GM23338 (cell line): ENCODE measurements at regions not wholly inside any gene's neighbourhood (a gene's known extent, or its start where the extent isn't known, plus 50 kb on each side); places are given as distances from the start of the nearest gene placed in this dataset.

Experiments used
- ATAC-seq: fragments of 200-7000 bp; cut with Tn5 transposase; 3 replicates; pipeline ENCODE4 v1.9.1; 2020
- DNase-seq: peaks from one replicate; pipeline ENCODE4 v3.0.0-alpha.2; 2015; ENCODE audit warnings: low spot score
- H2AFZ ChIP-seq: fragments of 200-600 bp; sonication (generic); 2 replicates; pipeline ENCODE4 v1.8.0; 2016; ENCODE audit warnings: antibody characterized with exemption, mild to moderate bottlenecking, moderate library complexity
- H3F3A ChIP-seq: fragments of 200-600 bp; sonication (generic); replicated peaks from 2 replicates; pipeline ENCODE4 v1.8.0; 2017; ENCODE audit warnings: antibody characterized with exemption, mixed run types, low read depth
- H3K27ac ChIP-seq: fragments of 200-600 bp; sonication (generic); 2 replicates; pipeline ENCODE4 v1.6.1; 2016; ENCODE audit warnings: low read depth
- H3K27me3 ChIP-seq: fragments of 200-600 bp; sonication (generic); 2 replicates; pipeline ENCODE4 v1.8.0; 2016; ENCODE audit warnings: mild to moderate bottlenecking, mixed run types, moderate library complexity; ENCODE audit not compliant: insufficient read depth
- H3K36me3 ChIP-seq: fragments of 200-600 bp; sonication (generic); 2 replicates; pipeline ENCODE4 v1.8.0; 2016; ENCODE audit warnings: mild to moderate bottlenecking; ENCODE audit not compliant: insufficient read depth
- H3K4me1 ChIP-seq: fragments of 200-600 bp; sonication (generic); 2 replicates; pipeline ENCODE4 v1.8.0; 2016; ENCODE audit warnings: mild to moderate bottlenecking, moderate library complexity; ENCODE audit not compliant: insufficient read depth
- H3K4me2 ChIP-seq: fragments of 200-600 bp; sonication (generic); 2 replicates; pipeline ENCODE4 v1.7.1; 2017; ENCODE audit warnings: mixed run types
- H3K4me3 ChIP-seq: fragments of 200-600 bp; sonication (generic); 2 replicates; pipeline ENCODE4 v1.6.1; 2016; ENCODE audit warnings: mixed run types
- H3K79me2 ChIP-seq: fragments of 200-600 bp; sonication (generic); replicated peaks from 2 replicates; pipeline ENCODE4 v1.8.0; 2017; ENCODE audit warnings: mild to moderate bottlenecking; ENCODE audit not compliant: insufficient read depth
- H3K9me2 ChIP-seq: fragments of 200-600 bp; sonication (generic); 2 replicates; pipeline ENCODE4 v1.8.0; 2017; ENCODE audit not compliant: insufficient read depth
- H4K20me1 ChIP-seq: fragments of 200-600 bp; sonication (generic); replicated peaks from 2 replicates; pipeline ENCODE4 v1.8.0; 2017; ENCODE audit warnings: mild to moderate bottlenecking; ENCODE audit not compliant: insufficient read depth
- H3K27ac Mint-ChIP-seq: 2 replicates; pipeline ENCODE4 v1.8.0; 2020; ENCODE audit warnings: inconsistent platforms, mild to moderate bottlenecking, moderate library complexity, mixed read lengths
- H3K27me3 Mint-ChIP-seq: 3 replicates; pipeline ENCODE4 v1.8.0; 2022; ENCODE audit warnings: low read depth, mild to moderate bottlenecking, moderate library complexity, mixed read lengths, inconsistent platforms; ENCODE audit not compliant: insufficient read depth, poor library complexity
- H3K36me3 Mint-ChIP-seq: 3 replicates; pipeline ENCODE4 v1.8.0; 2021; ENCODE audit warnings: low read depth, mild to moderate bottlenecking, inconsistent platforms, moderate library complexity, mixed read lengths
- H3K4me1 Mint-ChIP-seq: 3 replicates; pipeline ENCODE4 v1.8.0; 2020; ENCODE audit warnings: mild to moderate bottlenecking, inconsistent platforms, mixed read lengths
- H3K4me3 Mint-ChIP-seq: 3 replicates; pipeline ENCODE4 v1.8.0; 2021; ENCODE audit warnings: moderate library complexity, mild to moderate bottlenecking, inconsistent platforms, mixed read lengths
- H3K9me3 Mint-ChIP-seq: 3 replicates; pipeline ENCODE4 v1.8.0; 2020; ENCODE audit warnings: moderate library complexity, mild to moderate bottlenecking, inconsistent platforms, mixed read lengths
- CREB1 ChIP-seq: fragments of 250-450 bp; sonication (Bioruptor Pico); IDR thresholded peaks from 2 replicates; pipeline ENCODE4 v1.5.0; 2020; ENCODE audit warnings: low read depth, mild to moderate bottlenecking, moderate library complexity
- CTCF ChIP-seq, 2 experiments: fragments of 200-600 bp in 1 of 2; sonication (generic) in 1 of 2; conservative IDR thresholded peaks; 2 replicates each; pipeline versions ENCODE4 v1.5.1 to v1.6.1; 2016 to 2017; ENCODE audit warnings: antibody characterized with exemption in 2 of 2, low read depth in 2 of 2, mild to moderate bottlenecking in 2 of 2, moderate library complexity in 1 of 2
- ETS1 ChIP-seq: IDR thresholded peaks from 2 replicates; pipeline ENCODE4 v1.6.1; 2016; ENCODE audit warnings: antibody characterized with exemption
- EZH2 ChIP-seq: fragments of 200-600 bp; sonication (generic); IDR thresholded peaks from one replicate; pipeline ENCODE4 v1.8.0; 2017; ENCODE audit warnings: antibody characterized with exemption, mild to moderate bottlenecking, low read depth; ENCODE audit not compliant: unreplicated experiment
- EZH2phosphoT487 ChIP-seq: fragments of 200-600 bp; sonication (generic); IDR thresholded peaks from one replicate; pipeline ENCODE4 v1.8.1; 2018; ENCODE audit warnings: antibody characterized with exemption; ENCODE audit not compliant: unreplicated experiment
- JUNB ChIP-seq: IDR thresholded peaks from one replicate; pipeline ENCODE4 v1.6.1; 2016; ENCODE audit warnings: antibody characterized with exemption; ENCODE audit not compliant: unreplicated experiment
- NANOG ChIP-seq: IDR thresholded peaks from 2 replicates; pipeline ENCODE4 v1.6.1; 2016; ENCODE audit warnings: antibody characterized with exemption, borderline replicate concordance
- POLR2AphosphoS5 ChIP-seq: IDR thresholded peaks from 2 replicates; pipeline ENCODE4 v1.6.1; 2016; ENCODE audit warnings: antibody characterized with exemption, low read depth
- REST ChIP-seq: IDR thresholded peaks from one replicate; pipeline ENCODE4 v1.6.1; 2018; ENCODE audit warnings: antibody characterized with exemption; ENCODE audit not compliant: unreplicated experiment
- STAT1 ChIP-seq: IDR thresholded peaks from one replicate; pipeline ENCODE4 v1.6.1; 2016; ENCODE audit warnings: antibody characterized with exemption; ENCODE audit not compliant: unreplicated experiment
- ZNF114 ChIP-seq: fragments of 250-450 bp; sonication (Bioruptor Pico); IDR thresholded peaks from 2 replicates; pipeline ENCODE4 v1.5.0; 2020; ENCODE audit warnings: mild to moderate bottlenecking, moderate library complexity
- ZNF331 ChIP-seq: fragments of 250-450 bp; sonication (Bioruptor Pico); IDR thresholded peaks from 2 replicates; pipeline ENCODE4 v1.5.0; 2020; ENCODE audit warnings: low read depth, mild to moderate bottlenecking, moderate library complexity
- ZNF462 ChIP-seq: fragments of 250-450 bp; sonication (Bioruptor Pico); IDR thresholded peaks from 2 replicates; pipeline ENCODE4 v1.5.0; 2020; ENCODE audit warnings: mild to moderate bottlenecking, moderate library complexity

- Histone ChIP-seq H3F3A (no peaks in the 10 kb centered on the region), H3K27ac (no peak overlapping the region), H2AFZ (no peak overlapping the region), H3K4me2 (no peak overlapping the region), H4K20me1 (no peaks in the 10 kb centered on the region), H3K9me2 (no peaks in the 10 kb centered on the region), H3K36me3 (no peaks in the 10 kb centered on the region), H3K79me2 (no peaks in the 10 kb centered on the region), H3K4me3 (no peak overlapping the region), H3K4me1 (no peaks in the 10 kb centered on the region), H3K27me3 (no peaks in the 10 kb centered on the region)
- ATAC-seq (no peak), DNase-seq (no peak)
- Mint-ChIP-seq H3K27me3 (peaks cover 18% of the 10 kb centered on the region), H3K4me3 (no peak overlapping the region), H3K9me3 (no peaks in the 10 kb centered on the region), H3K27ac (no peak overlapping the region), H3K4me1 (peaks cover 6% of the 10 kb centered on the region), H3K36me3 (no peaks in the 10 kb centered on the region)
- TF ChIP-seq ZNF462 (CRISPR knock-in tag) (no peak), CTCF (conservative IDR thresholded peaks at IDR 0.05; ENCODE audit: low read depth in 2 of 2) (no peak), CREB1 (no peak), ZNF331 (CRISPR knock-in tag) (no peak), EZH2 (no peak), JUNB (no peak), ETS1 (no peak), EZH2phosphoT487 (no peak), REST (no peak), ZNF114 (CRISPR knock-in tag) (no peak), NANOG (no peak), POLR2AphosphoS5 (no peak), STAT1 (no peak)
Observed at GRCh38 chr22:23387827-23388516, 192.1 kb downstream of the IGLL1 start.
